Liver (tissue), 8 donors: ENCODE measurements at regions not wholly inside any gene's neighbourhood (a gene's known extent, or its start where the extent isn't known, plus 50 kb on each side); places are given as distances from the start of the nearest gene placed in this dataset.

ENCODE experiments used
- DNase-seq: peaks from one replicate; pipeline ENCODE4 v3.0.0-alpha.2; 2017; ENCODE audit warnings: low spot score
- H3K27ac ChIP-seq, 2 donors: one replicate each; pipeline ENCODE4 v1.7.0; 2013; ENCODE audit warnings: inconsistent platforms in 2 of 2, low read length in 2 of 2, control low read depth in 1 of 2, low read depth in 1 of 2, mild to moderate bottlenecking in 1 of 2
- H3K27me3 ChIP-seq, 4 donors: one replicate each; pipeline versions ENCODE4 v1.6.1 to v1.7.0; 2013; ENCODE audit warnings: low read length in 3 of 4, inconsistent platforms in 1 of 4, mild to moderate bottlenecking in 1 of 4, moderate library complexity in 1 of 4; ENCODE audit not compliant: control insufficient read depth in 4 of 4, insufficient read depth in 4 of 4
- H3K36me3 ChIP-seq, 4 donors: one replicate each; pipeline versions ENCODE4 v1.6.1 to v1.7.0; 2013; ENCODE audit warnings: low read length in 3 of 4, mild to moderate bottlenecking in 3 of 4, low read depth in 1 of 4, moderate library complexity in 1 of 4; ENCODE audit not compliant: control insufficient read depth in 4 of 4, insufficient read depth in 3 of 4
- H3K4me1 ChIP-seq, 4 donors: one replicate each; pipeline versions ENCODE4 v1.6.1 to v1.7.0; 2013; ENCODE audit warnings: low read length in 3 of 4, mild to moderate bottlenecking in 3 of 4, moderate library complexity in 1 of 4; ENCODE audit not compliant: control insufficient read depth in 4 of 4, insufficient read depth in 4 of 4
- H3K4me3 ChIP-seq, 3 donors: one replicate each; pipeline versions ENCODE4 v1.6.1 to v1.7.0; 2013; ENCODE audit warnings: low read length in 3 of 3, control low read depth in 1 of 3, low read depth in 1 of 3, mild to moderate bottlenecking in 1 of 3
- H3K9ac ChIP-seq, 2 donors: one replicate each; pipeline ENCODE4 v1.7.0; 2013; ENCODE audit warnings: low read length in 2 of 2, mild to moderate bottlenecking in 2 of 2, moderate library complexity in 2 of 2, control low read depth in 1 of 2, low read depth in 1 of 2
- H3K9me3 ChIP-seq, 4 donors: one replicate each; pipeline versions ENCODE4 v1.6.1 to v1.7.0; 2013; ENCODE audit warnings: low read length in 3 of 4; ENCODE audit not compliant: control insufficient read depth in 4 of 4
- EGR1 ChIP-seq, 2 donors: IDR thresholded peaks; 2 replicates each; pipeline ENCODE4 v1.6.1; 2016 to 2018; ENCODE audit warnings: antibody characterized with exemption in 2 of 2, low read depth in 2 of 2
- FOXA1 ChIP-seq: IDR thresholded peaks from 2 replicates; pipeline ENCODE4 v1.6.1; 2016; ENCODE audit warnings: antibody characterized with exemption
- FOXA2 ChIP-seq: IDR thresholded peaks from 2 replicates; pipeline ENCODE4 v1.6.1; 2016; ENCODE audit warnings: antibody characterized with exemption
- GABPA ChIP-seq, 2 donors: IDR thresholded peaks in 1 of 2; conservative IDR thresholded peaks in 1 of 2; 2 replicates each; pipeline ENCODE4 v1.6.1; 2016; ENCODE audit warnings: antibody characterized with exemption in 2 of 2, mild to moderate bottlenecking in 1 of 2, moderate library complexity in 1 of 2
- NR2F2 ChIP-seq: IDR thresholded peaks from 2 replicates; pipeline ENCODE4 v1.6.1; 2016; ENCODE audit warnings: antibody characterized with exemption
- RXRA ChIP-seq, 2 donors: IDR thresholded peaks; 2 replicates each; pipeline ENCODE4 v1.6.1; 2017 to 2018; ENCODE audit warnings: antibody characterized with exemption in 2 of 2, mild to moderate bottlenecking in 1 of 2
- SP1 ChIP-seq: IDR thresholded peaks from 2 replicates; pipeline ENCODE4 v1.6.1; 2018; ENCODE audit warnings: antibody characterized with exemption, mild to moderate bottlenecking
- TAF1 ChIP-seq: conservative IDR thresholded peaks from 2 replicates; pipeline ENCODE4 v1.6.1; 2016; ENCODE audit warnings: antibody characterized with exemption, mild to moderate bottlenecking
- YY1 ChIP-seq: IDR thresholded peaks from 2 replicates; pipeline ENCODE4 v1.6.1; 2016; ENCODE audit warnings: antibody characterized with exemption, mild to moderate bottlenecking
- WGBS: extraction: QIAGEN DNeasy Blood & Tissue Kit; methylation state at CpG from one replicate; pipeline ENCODE4 v1.1.7; 2013; 5-methylcytosine and 5-hydroxymethylcytosine counted together
- TF ChIP-seq, protein P1 (sequence below): fragments of 150-350 bp; IDR thresholded peaks from 2 replicates; pipeline ENCODE4 v1.5.1; 2017; ENCODE audit warnings: improper control_type of control experiment, low read depth, low read length; ENCODE audit not compliant: missing input control
- TF ChIP-seq, protein P2 (sequence below): IDR thresholded peaks from 2 replicates; pipeline ENCODE4 v1.6.1; 2016; ENCODE audit warnings: antibody characterized with exemption
- TF ChIP-seq, protein P3 (sequence below): IDR thresholded peaks from 2 replicates; pipeline ENCODE4 v1.6.1; 2016; ENCODE audit warnings: antibody characterized with exemption
- TF ChIP-seq, protein P4 (sequence below): IDR thresholded peaks from 2 replicates; pipeline ENCODE4 v1.6.1; 2016; ENCODE audit warnings: antibody characterized with exemption
- TF ChIP-seq, protein P5 (sequence below): IDR thresholded peaks from 2 replicates; pipeline ENCODE4 v1.6.1; 2016; ENCODE audit warnings: antibody characterized with exemption, mild to moderate bottlenecking
- donor health status: healthy.
- donor health status: healthy.
- donor health status: healthy.
- donor health status: healthy.
- donor health status: healthy.

DNA sequence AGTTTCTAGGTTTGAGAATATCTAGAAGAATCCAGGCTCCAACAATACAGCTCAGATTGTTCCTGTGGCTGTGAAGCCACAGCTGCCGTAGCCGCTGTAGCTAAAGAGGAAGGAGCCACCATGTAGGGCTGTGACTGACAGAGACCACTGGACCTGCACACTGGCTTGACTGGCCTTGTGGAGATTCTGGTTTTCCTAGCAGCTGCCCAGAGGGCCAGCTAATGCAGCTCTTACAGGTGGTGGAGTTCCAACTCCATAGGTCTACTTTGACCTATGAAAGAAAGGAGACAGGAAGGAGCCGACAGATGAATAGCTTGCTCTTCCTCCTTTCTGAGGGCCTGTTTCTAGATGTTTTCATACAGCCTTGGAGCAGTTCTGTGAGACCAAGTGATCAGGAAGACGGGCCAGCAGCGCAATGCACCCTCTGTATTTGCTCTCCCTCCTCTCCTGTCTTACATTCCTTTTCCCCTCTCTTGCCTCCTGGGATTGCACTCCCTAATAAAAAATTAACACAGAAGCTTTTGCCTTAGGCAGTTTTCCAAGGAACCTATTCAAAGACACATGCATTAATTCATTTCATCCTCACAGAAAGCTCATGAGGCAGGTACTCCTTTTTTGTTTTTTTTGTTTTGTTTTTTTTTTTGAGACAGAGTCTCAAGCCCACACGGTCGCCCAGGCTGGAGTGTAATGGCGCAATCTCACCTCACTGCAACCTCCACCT, 51.8 kb upstream of the MYB start:
- no peak for TF ChIP-seq EGR1 (IDR thresholded peaks at IDR 0.05; ENCODE audit: low read depth in 2 of 2)
- no peak for TF ChIP-seq TAF1
- TF ChIP-seq YY1 = no peak
- TF ChIP-seq, protein P1, sequence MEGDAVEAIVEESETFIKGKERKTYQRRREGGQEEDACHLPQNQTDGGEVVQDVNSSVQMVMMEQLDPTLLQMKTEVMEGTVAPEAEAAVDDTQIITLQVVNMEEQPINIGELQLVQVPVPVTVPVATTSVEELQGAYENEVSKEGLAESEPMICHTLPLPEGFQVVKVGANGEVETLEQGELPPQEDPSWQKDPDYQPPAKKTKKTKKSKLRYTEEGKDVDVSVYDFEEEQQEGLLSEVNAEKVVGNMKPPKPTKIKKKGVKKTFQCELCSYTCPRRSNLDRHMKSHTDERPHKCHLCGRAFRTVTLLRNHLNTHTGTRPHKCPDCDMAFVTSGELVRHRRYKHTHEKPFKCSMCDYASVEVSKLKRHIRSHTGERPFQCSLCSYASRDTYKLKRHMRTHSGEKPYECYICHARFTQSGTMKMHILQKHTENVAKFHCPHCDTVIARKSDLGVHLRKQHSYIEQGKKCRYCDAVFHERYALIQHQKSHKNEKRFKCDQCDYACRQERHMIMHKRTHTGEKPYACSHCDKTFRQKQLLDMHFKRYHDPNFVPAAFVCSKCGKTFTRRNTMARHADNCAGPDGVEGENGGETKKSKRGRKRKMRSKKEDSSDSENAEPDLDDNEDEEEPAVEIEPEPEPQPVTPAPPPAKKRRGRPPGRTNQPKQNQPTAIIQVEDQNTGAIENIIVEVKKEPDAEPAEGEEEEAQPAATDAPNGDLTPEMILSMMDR = no peak
- TF ChIP-seq NR2F2 = no peak
- TF ChIP-seq, protein P2, sequence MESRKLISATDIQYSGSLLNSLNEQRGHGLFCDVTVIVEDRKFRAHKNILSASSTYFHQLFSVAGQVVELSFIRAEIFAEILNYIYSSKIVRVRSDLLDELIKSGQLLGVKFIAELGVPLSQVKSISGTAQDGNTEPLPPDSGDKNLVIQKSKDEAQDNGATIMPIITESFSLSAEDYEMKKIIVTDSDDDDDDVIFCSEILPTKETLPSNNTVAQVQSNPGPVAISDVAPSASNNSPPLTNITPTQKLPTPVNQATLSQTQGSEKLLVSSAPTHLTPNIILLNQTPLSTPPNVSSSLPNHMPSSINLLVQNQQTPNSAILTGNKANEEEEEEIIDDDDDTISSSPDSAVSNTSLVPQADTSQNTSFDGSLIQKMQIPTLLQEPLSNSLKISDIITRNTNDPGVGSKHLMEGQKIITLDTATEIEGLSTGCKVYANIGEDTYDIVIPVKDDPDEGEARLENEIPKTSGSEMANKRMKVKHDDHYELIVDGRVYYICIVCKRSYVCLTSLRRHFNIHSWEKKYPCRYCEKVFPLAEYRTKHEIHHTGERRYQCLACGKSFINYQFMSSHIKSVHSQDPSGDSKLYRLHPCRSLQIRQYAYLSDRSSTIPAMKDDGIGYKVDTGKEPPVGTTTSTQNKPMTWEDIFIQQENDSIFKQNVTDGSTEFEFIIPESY = no peak
- TF ChIP-seq FOXA2 = no peak
- TF ChIP-seq, protein P3, sequence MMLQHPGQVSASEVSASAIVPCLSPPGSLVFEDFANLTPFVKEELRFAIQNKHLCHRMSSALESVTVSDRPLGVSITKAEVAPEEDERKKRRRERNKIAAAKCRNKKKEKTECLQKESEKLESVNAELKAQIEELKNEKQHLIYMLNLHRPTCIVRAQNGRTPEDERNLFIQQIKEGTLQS = no peak
- TF ChIP-seq SP1 = no peak
- TF ChIP-seq GABPA (IDR thresholded peaks at IDR 0.05 in 1 of 2, conservative IDR thresholded peaks at IDR 0.05 in 1 of 2) = no peak
- TF ChIP-seq FOXA1 = no peak
- TF ChIP-seq, protein P4, sequence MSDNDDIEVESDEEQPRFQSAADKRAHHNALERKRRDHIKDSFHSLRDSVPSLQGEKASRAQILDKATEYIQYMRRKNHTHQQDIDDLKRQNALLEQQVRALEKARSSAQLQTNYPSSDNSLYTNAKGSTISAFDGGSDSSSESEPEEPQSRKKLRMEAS = no peak
- TF ChIP-seq, protein P5, sequence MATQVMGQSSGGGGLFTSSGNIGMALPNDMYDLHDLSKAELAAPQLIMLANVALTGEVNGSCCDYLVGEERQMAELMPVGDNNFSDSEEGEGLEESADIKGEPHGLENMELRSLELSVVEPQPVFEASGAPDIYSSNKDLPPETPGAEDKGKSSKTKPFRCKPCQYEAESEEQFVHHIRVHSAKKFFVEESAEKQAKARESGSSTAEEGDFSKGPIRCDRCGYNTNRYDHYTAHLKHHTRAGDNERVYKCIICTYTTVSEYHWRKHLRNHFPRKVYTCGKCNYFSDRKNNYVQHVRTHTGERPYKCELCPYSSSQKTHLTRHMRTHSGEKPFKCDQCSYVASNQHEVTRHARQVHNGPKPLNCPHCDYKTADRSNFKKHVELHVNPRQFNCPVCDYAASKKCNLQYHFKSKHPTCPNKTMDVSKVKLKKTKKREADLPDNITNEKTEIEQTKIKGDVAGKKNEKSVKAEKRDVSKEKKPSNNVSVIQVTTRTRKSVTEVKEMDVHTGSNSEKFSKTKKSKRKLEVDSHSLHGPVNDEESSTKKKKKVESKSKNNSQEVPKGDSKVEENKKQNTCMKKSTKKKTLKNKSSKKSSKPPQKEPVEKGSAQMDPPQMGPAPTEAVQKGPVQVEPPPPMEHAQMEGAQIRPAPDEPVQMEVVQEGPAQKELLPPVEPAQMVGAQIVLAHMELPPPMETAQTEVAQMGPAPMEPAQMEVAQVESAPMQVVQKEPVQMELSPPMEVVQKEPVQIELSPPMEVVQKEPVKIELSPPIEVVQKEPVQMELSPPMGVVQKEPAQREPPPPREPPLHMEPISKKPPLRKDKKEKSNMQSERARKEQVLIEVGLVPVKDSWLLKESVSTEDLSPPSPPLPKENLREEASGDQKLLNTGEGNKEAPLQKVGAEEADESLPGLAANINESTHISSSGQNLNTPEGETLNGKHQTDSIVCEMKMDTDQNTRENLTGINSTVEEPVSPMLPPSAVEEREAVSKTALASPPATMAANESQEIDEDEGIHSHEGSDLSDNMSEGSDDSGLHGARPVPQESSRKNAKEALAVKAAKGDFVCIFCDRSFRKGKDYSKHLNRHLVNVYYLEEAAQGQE = no peak
- no peak for TF ChIP-seq RXRA (IDR thresholded peaks at IDR 0.05)
- Histone ChIP-seq H3K27me3 (no peaks in the 10 kb centered on the region), H3K27ac (no peak overlapping the region), H3K9ac (no peak overlapping the region), H3K36me3 (no peaks in the 10 kb centered on the region), H3K4me1 (peaks cover 0 to 2% (median 0%) of the 10 kb centered on the region in 4 donors), H3K9me3 (no peaks in the 10 kb centered on the region), H3K4me3 (no peak overlapping the region)
- 81% methylated on average over 8 of the region's 8 CpGs for WGBS
- no peak for DNase-seq
